ENCODE measurements at regions not wholly inside any gene's neighbourhood (a gene's known extent, or its start where the extent isn't known, plus 50 kb on each side); places are given as distances from the start of the nearest gene placed in this dataset.

DNA sequence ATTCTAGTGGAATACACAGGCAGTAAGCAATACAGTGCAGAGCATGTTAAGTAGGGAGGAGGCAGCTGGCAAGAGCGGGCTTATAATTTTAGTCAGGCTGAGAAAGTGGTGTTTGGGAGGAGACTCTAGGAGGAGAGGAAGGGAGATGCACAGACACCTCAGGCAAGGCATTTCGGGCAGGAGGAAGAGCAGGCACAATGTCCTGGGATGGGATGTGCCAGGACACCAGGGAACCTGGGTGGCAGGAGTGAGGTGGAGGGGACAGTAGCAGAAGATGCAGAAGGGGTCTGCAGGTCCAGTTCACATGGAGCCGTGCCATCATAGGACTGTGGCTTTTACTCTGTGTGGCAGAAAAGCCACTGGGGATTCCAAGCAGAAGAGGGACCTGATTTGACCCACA lies 143.7 kb upstream of the FSTL4 start:
- TF ChIP-seq, protein P1, sequence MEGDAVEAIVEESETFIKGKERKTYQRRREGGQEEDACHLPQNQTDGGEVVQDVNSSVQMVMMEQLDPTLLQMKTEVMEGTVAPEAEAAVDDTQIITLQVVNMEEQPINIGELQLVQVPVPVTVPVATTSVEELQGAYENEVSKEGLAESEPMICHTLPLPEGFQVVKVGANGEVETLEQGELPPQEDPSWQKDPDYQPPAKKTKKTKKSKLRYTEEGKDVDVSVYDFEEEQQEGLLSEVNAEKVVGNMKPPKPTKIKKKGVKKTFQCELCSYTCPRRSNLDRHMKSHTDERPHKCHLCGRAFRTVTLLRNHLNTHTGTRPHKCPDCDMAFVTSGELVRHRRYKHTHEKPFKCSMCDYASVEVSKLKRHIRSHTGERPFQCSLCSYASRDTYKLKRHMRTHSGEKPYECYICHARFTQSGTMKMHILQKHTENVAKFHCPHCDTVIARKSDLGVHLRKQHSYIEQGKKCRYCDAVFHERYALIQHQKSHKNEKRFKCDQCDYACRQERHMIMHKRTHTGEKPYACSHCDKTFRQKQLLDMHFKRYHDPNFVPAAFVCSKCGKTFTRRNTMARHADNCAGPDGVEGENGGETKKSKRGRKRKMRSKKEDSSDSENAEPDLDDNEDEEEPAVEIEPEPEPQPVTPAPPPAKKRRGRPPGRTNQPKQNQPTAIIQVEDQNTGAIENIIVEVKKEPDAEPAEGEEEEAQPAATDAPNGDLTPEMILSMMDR (IDR thresholded peaks at IDR 0.05; ENCODE audit: insufficient read depth, low read length) = no peak
- DNase-seq (ENCODE audit: low read depth) = no peak
- H3K4me3 ChIP-seq (ENCODE audit: low read depth, low read length) = no peak overlapping the region

DNA sequence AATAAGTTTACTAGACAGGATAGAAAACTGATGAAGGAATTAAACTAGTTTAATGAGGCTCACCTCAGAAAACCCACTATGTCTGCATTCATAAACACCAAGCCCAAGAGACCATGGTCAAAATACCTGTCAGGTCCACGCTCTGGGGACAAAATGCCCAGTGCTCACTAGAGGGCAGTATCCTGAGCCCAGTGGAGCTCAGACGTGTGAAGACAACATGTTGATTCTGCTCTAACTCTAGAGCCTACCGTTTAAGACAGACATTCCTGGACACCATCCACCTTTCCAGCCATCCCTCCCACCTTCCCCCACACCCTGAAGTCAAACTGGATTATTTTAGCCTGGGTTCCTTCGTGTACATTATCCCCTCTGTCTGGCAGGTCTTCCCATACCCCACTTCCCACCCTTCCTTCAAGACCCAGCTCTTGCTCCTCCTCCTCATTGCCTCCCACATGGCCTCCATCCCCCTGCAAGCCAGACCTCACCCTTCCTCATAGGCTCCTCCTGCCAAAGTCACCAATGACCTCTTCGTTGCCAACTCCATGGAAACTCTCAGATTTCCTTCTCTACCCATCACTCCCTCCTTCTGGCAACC lies 142.3 kb upstream of the FSTL4 start:
- H3K4me3 ChIP-seq (ENCODE audit: low read depth, low read length) = no peak overlapping the region
- TF ChIP-seq, protein P1 (IDR thresholded peaks at IDR 0.05; ENCODE audit: insufficient read depth, low read length) = peak; percentile 67
- DNase-seq (ENCODE audit: low read depth) = peak; percentile 41

DNA sequence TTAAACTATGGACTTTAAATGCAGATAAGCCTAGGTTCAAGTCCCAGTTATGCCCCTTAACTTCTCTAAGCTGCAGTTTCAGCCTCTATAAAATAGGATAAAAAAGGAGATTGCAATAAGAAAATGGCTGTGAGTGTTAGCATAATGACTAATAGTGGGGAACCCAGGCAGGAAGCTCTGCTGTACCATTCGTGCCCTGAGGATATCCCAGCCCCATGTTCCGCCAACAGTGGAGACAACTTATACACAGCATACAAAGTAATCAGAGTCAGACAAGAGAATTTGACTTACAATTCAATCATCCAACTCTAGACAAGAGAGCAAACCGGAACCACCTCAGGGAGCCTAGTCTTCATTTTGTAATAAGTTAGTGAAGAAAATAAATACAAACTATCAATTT lies 141.5 kb upstream of the FSTL4 start:
- no peak for DNase-seq (ENCODE audit: low read depth)
- TF ChIP-seq, protein P1 (IDR thresholded peaks at IDR 0.05; ENCODE audit: insufficient read depth, low read length) = no peak
- H3K4me3 ChIP-seq (ENCODE audit: low read depth, low read length) = no peak overlapping the region

DNA sequence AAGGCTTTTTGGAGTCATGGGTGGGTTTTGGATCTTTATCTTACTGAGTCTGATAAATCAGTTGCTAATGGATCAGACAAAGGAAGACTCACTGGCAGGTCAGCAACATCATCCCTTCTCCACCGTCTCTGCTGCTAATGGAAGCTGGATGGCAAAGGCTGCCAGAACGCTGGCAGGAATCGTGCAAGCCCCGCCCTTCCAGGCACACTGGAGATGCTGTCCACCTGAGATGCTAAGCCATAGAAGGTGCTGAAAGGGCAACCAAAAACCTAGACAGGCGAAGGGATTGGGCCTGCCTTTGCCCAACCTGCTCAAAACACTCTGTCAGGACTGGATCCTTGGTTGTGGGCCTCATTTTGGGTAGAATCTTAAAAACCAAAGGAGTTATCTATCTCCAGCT lies 139.5 kb upstream of the FSTL4 start:
- TF ChIP-seq, protein P1 (IDR thresholded peaks at IDR 0.05; ENCODE audit: insufficient read depth, low read length) = no peak

DNA sequence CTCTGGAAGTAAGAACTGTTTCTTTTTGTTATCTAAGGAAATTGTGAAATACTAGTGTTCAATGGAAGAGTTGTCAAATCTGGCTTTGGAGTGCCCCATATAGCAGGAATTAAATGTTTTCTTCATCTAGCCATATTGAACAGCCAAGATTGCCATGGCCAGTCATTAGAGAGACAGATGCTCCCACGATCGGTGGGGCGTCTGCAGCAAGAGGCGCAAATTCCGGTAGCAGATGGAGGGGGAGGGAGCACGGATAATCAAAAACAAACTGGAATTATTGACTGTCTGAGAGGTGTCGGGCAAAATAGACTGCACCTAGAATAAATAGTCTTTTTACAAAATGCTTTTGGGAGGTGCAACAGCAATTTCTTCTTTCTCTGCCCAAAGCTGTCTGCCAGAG lies 139.1 kb upstream of the FSTL4 start:
- TF ChIP-seq, protein P1 (IDR thresholded peaks at IDR 0.05; ENCODE audit: insufficient read depth, low read length) = no peak
- H3K4me3 ChIP-seq (ENCODE audit: low read depth, low read length) = no peak overlapping the region

More for the DNA sequence above, 139.5 kb upstream of the FSTL4 start:
- no peak for DNase-seq (ENCODE audit: low read depth)
- H3K4me3 ChIP-seq (ENCODE audit: low read depth, low read length) = no peak overlapping the region

DNA sequence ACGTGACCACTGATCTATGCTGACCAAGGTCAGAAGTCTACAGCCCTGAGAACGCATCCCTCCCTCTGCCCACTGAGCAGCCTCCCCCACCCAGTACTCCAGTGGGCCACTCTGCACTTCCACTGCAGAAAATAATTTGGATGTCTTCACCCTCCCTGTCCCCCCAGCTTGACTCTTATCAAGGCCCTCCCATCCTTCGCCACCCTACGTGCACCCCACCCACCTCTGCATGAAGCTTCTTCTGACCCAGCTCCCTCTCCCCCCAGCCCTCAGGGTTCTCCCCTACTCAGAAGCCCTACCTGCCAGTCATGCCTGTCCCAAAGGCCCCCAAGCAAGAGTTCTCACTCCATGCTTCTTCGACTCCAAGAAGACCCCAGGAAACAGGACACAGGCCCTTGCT lies 138.5 kb upstream of the FSTL4 start:
- TF ChIP-seq, protein P1 (IDR thresholded peaks at IDR 0.05; ENCODE audit: insufficient read depth, low read length) = no peak
- DNase-seq (ENCODE audit: low read depth) = no peak

More for the DNA sequence above, 139.1 kb upstream of the FSTL4 start:
- no peak for DNase-seq (ENCODE audit: low read depth)

DNA sequence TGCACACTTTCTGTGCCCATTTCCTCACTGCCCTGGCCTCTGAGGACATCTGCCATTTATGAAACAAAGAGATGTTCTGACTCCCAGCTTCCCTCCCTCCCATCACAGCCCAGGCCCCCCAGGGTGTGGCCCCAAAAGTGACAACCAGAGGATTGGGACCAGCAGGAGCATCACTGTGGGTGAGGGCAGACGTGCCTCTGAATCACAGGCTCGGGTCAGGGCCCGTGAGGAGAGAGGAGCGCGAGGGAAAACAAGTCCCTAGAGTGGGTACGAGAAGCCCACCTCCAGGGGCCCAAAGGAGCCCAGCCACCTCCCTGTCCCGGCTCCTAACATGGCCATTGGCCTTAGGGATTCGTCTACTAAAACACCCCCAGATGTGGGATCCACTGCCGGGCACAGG lies 138.0 kb upstream of the FSTL4 start:
- no peak for DNase-seq (ENCODE audit: low read depth)
- no peak overlapping the region for H3K4me3 ChIP-seq (ENCODE audit: low read depth, low read length)
- TF ChIP-seq, protein P1 (IDR thresholded peaks at IDR 0.05; ENCODE audit: insufficient read depth, low read length) = no peak

More for the DNA sequence above, 138.5 kb upstream of the FSTL4 start:
- H3K4me3 ChIP-seq (ENCODE audit: low read depth, low read length) = no peak overlapping the region

Data from fibroblast of the aortic adventitia (primary cell).